Activated T-helper 1 cell treated with anti-CD3 and anti-CD28 coated beads, Interleukin-12 subunit alpha, Interleukin-12 subunit beta, Interleukin-2, Interleukin-4 antibody, amounts not matched to agents 30 ng/mL and 10 ng/mL and 1 ng/mL, durations not matched to agents 14 hours and 24 hours and 36 hours (primary cell): ENCODE measurements at regions not wholly inside any gene's neighbourhood (a gene's known extent, or its start where the extent isn't known, plus 50 kb on each side); places are given as distances from the start of the nearest gene placed in this dataset.

Source experiments
- DNase-seq: peaks from one replicate; pipeline ENCODE4 v3.0.0; 2021; ENCODE audit warnings: low spot score
- H3K27ac Mint-ChIP-seq: one replicate; pipeline ENCODE4 v1.8.0; 2021; ENCODE audit warnings: mild to moderate bottlenecking, mixed read lengths
- H3K27me3 Mint-ChIP-seq: one replicate; pipeline ENCODE4 v1.8.0; 2022; ENCODE audit warnings: mild to moderate bottlenecking, moderate library complexity, mixed read lengths; ENCODE audit not compliant: insufficient read depth
- H3K36me3 Mint-ChIP-seq: one replicate; pipeline ENCODE4 v1.8.0; 2021; ENCODE audit warnings: low read depth, mixed read lengths
- H3K4me1 Mint-ChIP-seq: one replicate; pipeline ENCODE4 v1.8.0; 2021; ENCODE audit warnings: low read depth, mixed read lengths
- H3K4me3 Mint-ChIP-seq: one replicate; pipeline ENCODE4 v1.8.0; 2021; ENCODE audit warnings: mild to moderate bottlenecking, moderate library complexity, mixed read lengths
- H3K9me3 Mint-ChIP-seq: one replicate; pipeline ENCODE4 v1.8.0; 2021; ENCODE audit warnings: mixed read lengths
- intact Hi-C: fragments of 100-400 bp; cut with micrococcal nuclease; formaldehyde crosslinking; loops from one replicate; pipeline ENCODE4 v1.15.1; 2024

DNA sequence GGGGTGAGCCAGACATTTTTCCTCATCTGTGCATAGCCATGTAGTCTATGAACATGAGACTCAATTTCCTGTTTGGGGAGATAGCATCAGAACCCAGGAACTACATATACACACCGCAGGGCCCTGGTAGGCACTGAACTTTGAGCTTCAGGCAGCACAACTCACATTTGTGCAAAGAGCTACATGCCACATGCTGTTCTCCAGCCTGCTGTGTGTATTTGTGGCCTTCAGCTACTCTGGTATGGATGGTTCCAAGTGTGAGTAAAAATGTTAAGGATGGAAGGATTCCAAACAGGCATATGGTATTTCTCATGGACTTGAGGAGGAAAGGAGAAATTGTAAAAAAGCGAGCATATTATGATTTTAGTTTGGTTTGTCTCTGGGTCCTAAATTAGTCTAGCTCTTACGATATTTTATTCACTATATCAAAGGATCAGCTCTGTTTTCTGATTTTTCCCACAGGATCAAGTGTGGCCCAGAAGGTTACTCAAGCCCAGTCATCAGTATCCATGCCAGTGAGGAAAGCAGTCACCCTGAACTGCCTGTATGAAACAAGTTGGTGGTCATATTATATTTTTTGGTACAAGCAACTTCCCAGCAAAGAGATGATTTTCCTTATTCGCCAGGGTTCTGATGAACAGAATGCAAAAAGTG lies 422.4 kb upstream of the OR4E1 start:
- no peak for DNase-seq
- Mint-ChIP-seq H3K4me3 (peak overlapping the region; percentile 75), H3K4me1 (peaks cover 47% of the 10 kb centered on the region), H3K9me3 (no peaks in the 10 kb centered on the region), H3K27me3 (no peaks in the 10 kb centered on the region), H3K36me3 (no peaks in the 10 kb centered on the region), H3K27ac (peak overlapping the region; percentile 88)
- intact Hi-C loops: loop anchor here (5.0 kb wide), 1 partner anchor 94 kb away; no protein-coding TSS in a partner anchor

DNA sequence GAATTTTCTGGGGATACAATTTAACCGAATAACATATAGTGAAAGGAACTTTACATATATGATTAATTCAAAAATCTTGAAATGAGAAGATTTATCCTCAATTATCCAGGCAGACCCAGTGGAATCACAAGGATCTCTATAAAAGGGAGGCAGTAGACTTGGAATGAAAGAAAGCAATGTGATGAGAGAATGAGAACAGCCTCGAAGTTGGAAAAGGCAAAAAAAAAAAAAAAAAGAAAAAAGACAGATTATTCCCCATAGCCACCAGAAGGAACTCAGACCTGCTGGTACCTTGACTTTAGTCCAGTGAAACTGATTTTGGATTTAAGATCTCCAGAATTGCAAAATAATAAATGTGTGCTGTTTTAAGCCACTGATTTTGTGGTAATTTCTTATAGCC lies 416.3 kb upstream of the OR4E1 start:
- Mint-ChIP-seq H3K4me1 (peaks cover 9% of the 10 kb centered on the region), H3K27me3 (no peaks in the 10 kb centered on the region), H3K9me3 (no peaks in the 10 kb centered on the region), H3K36me3 (no peaks in the 10 kb centered on the region), H3K4me3 (no peak overlapping the region), H3K27ac (no peak overlapping the region)
- no peak for DNase-seq
- intact Hi-C loops: no loop called here

DNA sequence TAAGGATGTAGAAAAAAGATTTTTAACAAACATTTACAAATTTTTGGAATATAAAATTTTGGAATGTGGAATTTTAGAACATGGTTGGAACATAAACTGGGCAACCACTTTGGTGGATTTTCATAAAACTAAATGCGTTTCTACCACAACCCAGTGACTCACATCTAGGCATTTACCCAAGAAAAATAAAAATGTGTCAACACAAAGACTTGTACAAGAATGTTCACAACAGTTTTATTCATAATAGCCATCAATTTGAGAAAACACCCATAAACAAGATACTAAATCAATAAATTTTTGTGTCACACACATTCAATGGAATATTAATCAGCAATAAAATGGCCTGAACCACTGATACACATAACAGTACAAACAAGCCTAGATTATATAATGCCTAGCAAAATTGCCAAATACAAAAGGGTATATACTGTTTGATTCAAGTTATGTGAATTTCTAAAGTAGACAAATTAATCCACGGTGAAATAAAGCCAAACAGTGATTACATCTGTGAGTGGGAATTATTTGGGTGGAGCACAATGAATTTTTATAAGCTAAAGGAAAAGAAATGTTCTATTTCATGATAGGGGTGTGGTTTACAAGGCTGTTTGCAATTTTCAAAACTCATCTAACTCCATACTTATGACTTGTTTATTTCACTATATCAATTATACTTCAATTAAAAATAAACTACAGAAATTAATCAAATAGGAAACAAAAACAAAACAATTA lies 415.2 kb upstream of the OR4E1 start:
- H3K4me1 Mint-ChIP-seq: peaks cover 14% of the 10 kb centered on the region
- no peak overlapping the region for H3K27ac Mint-ChIP-seq
- no peaks in the 10 kb centered on the region for H3K27me3 Mint-ChIP-seq
- intact Hi-C loops: no loop called here
- no peak overlapping the region for H3K4me3 Mint-ChIP-seq
- DNase-seq: no peak
- no peaks in the 10 kb centered on the region for H3K9me3 Mint-ChIP-seq
- H3K36me3 Mint-ChIP-seq: no peaks in the 10 kb centered on the region

DNA sequence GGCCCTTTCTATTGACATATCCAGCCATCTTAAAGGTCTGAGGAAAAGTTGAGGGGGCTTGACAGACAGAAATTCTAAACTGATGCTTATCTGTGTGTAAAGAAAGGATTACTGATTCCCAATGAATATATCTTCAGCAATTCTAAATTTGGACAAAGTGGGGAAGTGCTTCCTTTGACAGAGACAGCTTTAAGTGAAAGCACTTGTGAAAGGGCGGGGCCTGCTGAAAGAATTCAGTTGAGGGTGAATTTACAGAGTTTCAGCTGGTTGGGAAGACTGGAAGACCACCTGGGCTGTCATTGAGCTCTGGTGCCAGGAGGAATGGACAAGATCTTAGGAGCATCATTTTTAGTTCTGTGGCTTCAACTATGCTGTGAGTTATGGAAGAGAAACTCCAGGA lies 412.5 kb upstream of the OR4E1 start:
- Mint-ChIP-seq H3K27me3 (no peaks in the 10 kb centered on the region), H3K27ac (peak overlapping the region; percentile 63), H3K4me1 (peaks cover 18% of the 10 kb centered on the region), H3K9me3 (no peaks in the 10 kb centered on the region), H3K4me3 (peak overlapping the region; percentile 64), H3K36me3 (no peaks in the 10 kb centered on the region)
- DNase-seq: no peak
- intact Hi-C loops: no loop called here

DNA sequence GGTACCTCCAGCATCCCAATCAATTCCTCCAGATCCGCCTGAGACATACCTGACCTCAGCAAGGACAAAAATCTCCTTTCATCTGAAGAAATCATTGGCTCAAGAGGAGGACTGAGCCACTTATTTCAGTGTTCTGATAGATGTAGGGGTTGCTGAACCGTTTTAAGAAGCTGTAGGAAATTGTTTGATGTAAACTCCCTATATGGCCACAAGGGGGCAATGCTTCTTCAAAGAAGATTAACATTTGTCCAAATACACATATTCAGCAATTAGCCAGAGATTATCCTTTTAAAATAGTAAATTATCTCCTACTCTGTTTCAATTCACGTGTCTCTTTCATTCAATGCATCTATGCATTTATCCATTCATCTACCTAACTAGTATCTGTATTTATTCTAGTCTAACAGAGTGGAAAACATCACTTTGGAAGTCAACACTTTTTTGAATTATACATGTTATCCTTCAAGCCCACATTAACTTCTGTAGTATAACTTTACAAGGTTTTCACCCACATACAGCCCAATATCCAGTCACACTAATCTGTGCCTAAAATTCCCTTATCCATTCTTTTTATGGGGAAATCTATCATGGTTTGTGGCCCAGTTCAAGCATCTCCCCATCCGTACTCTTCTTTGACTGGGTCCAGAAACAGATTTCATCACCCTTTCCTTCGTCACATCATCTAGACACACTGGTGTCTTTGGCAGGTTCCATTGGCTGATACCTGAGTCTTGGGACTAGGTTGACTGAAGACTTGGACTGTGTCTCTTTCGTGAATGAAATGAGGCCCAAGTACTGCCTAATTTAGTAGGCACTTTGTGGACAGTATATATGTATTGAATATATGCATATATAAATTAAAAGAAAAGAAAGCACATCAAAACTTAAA lies 411.0 kb upstream of the OR4E1 start:
- Mint-ChIP-seq H3K27me3 (no peaks in the 10 kb centered on the region), H3K9me3 (no peaks in the 10 kb centered on the region), H3K36me3 (no peaks in the 10 kb centered on the region), H3K27ac (peak overlapping the region; percentile 18), H3K4me1 (peaks cover 20% of the 10 kb centered on the region), H3K4me3 (peak overlapping the region; percentile 53)
- no peak for DNase-seq
- intact Hi-C loops: loop anchor here (1.0 to 2.0 kb wide), 4 partner anchors 14 to 82 kb away; no protein-coding TSS in a partner anchor

DNA sequence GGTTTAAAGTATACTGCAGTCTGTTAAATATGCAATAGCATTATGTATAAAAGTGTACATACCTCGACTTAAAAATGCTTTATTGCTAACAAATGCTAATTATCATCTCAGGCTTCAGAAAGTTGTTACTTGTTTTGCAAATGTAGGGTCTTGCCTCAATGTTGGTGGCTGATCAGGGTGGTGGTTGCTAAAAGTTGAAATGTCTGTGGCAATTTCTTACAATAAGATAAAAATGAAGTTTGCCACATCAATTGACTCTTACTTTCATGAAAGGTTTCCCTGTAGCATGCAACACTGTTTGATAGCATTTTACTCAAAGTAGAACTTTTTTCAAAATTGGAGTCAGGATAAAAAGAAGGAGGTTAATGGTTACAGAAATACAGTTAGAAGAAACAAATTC lies 407.7 kb upstream of the OR4E1 start:
- H3K4me1 Mint-ChIP-seq: peaks cover 15% of the 10 kb centered on the region
- H3K9me3 Mint-ChIP-seq: no peaks in the 10 kb centered on the region
- intact Hi-C loops: no loop called here
- H3K27me3 Mint-ChIP-seq: no peaks in the 10 kb centered on the region
- H3K27ac Mint-ChIP-seq: no peak overlapping the region
- H3K36me3 Mint-ChIP-seq: no peaks in the 10 kb centered on the region
- H3K4me3 Mint-ChIP-seq: no peak overlapping the region
- DNase-seq: no peak

DNA sequence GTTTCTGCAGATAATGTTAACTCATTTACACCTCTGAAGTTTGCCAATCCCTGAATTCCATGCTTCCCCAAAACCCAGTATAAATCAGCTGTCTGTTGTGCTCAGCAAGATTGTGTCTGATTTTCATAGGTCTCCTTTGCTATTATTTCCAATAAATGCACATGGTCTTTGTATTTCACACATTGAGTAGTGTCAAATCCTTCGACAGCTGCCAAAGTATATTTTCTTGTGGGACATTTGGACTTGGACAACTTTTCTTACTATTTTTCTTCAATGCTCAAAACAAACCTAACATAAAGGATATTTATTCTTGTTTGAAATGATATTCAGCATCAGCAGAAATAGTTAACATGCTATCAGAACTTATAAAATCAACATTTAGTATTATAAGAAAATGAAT lies 406.1 kb upstream of the OR4E1 start:
- intact Hi-C loops: no loop called here
- DNase-seq: no peak
- H3K9me3 Mint-ChIP-seq: no peaks in the 10 kb centered on the region
- H3K27me3 Mint-ChIP-seq: no peaks in the 10 kb centered on the region
- H3K4me3 Mint-ChIP-seq: no peak overlapping the region
- H3K4me1 Mint-ChIP-seq: peaks cover 11% of the 10 kb centered on the region
- H3K27ac Mint-ChIP-seq: no peak overlapping the region
- no peaks in the 10 kb centered on the region for H3K36me3 Mint-ChIP-seq

DNA sequence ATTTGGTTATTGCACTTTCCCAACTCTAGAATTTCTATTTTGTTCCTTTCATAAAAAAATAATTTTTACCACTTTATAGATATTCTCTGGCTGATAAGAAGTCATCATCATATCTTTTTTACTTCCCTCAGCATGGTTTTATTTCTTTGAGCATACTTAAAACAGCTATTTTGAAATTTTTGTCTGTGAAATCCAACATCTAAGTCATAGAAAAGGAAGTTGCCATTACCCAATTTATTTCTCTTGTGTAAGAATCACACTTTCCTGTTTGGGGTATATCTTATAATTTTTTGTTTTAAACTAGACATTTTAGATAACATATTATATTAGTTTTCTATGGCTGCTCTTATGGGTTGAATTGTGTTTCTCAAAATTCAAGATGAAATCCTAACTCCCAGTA lies 400.2 kb upstream of the OR4E1 start:
- Mint-ChIP-seq H3K27ac (no peak overlapping the region), H3K9me3 (no peaks in the 10 kb centered on the region), H3K4me3 (no peak overlapping the region), H3K27me3 (no peaks in the 10 kb centered on the region), H3K36me3 (no peaks in the 10 kb centered on the region), H3K4me1 (peaks cover 36% of the 10 kb centered on the region)
- intact Hi-C loops: no loop called here
- no peak for DNase-seq

DNA sequence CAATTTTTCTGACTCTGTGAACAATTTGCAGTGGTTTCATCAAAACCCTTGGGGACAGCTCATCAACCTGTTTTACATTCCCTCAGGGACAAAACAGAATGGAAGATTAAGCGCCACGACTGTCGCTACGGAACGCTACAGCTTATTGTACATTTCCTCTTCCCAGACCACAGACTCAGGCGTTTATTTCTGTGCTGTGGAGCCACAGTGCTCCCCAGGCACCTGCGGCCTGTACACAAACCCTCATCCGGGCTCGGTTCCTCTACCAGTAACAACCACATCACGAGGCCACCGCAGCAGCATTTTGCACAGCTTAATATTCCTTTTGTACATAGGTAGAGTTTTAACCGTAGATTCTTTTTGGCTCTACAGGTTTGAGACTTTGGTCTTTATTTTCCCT lies 397.4 kb upstream of the OR4E1 start:
- peaks cover 46% of the 10 kb centered on the region for H3K4me1 Mint-ChIP-seq
- H3K27me3 Mint-ChIP-seq: no peaks in the 10 kb centered on the region
- H3K36me3 Mint-ChIP-seq: no peaks in the 10 kb centered on the region
- peak overlapping the region; percentile 90 for H3K4me3 Mint-ChIP-seq
- intact Hi-C loops: loop anchor here (2.0 kb wide), 2 partner anchors 14 to 24 kb away; no protein-coding TSS in a partner anchor
- H3K27ac Mint-ChIP-seq: peak overlapping the region; percentile 90
- DNase-seq: peak; percentile 49
- no peaks in the 10 kb centered on the region for H3K9me3 Mint-ChIP-seq

DNA sequence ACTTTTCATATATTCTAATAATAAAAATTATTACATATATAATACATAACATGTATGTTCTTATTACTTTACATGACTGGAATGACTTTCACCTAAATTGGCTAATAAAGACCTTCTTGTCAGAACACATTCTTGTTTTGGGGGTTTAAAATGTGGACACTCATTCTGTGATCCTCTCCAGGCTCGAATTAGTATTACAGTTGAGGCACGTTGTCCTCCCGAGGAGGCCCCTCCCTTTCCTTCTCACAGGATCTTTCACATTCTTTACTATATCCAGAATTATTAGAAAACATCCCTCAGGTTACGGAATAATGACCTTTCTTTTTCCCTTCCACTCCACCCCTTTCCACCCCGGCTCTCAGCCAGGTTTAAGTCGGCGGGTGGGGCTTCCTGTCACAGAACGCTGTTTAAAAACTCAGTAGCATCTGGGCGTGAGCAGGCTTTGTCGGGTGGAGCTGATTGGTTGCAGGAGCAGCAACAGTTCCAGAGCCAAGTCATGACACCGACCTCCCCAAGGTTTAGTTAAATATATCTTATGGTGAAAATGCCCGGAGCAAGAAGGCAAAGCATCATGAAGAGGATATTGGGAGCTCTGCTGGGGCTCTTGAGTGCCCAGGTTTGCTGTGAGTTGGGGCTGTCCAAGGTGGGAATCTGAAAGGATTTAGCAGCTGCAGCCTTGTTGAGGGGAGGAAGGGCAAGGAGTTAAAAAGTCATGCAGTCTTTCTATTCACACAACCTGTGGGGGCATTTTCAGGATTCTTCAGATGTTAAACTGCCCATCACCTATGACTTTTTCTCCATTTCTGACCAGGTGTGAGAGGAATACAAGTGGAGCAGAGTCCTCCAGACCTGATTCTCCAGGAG lies 396.7 kb upstream of the OR4E1 start:
- no peaks in the 10 kb centered on the region for H3K9me3 Mint-ChIP-seq
- H3K27me3 Mint-ChIP-seq: no peaks in the 10 kb centered on the region
- DNase-seq: peak; percentile 41
- peak overlapping the region; percentile 90 for H3K27ac Mint-ChIP-seq
- intact Hi-C loops: loop anchor here (2.0 kb wide), 2 partner anchors 14 to 24 kb away; no protein-coding TSS in a partner anchor
- H3K36me3 Mint-ChIP-seq: no peaks in the 10 kb centered on the region
- H3K4me3 Mint-ChIP-seq: peak overlapping the region; percentile 90
- peaks cover 53% of the 10 kb centered on the region for H3K4me1 Mint-ChIP-seq

DNA sequence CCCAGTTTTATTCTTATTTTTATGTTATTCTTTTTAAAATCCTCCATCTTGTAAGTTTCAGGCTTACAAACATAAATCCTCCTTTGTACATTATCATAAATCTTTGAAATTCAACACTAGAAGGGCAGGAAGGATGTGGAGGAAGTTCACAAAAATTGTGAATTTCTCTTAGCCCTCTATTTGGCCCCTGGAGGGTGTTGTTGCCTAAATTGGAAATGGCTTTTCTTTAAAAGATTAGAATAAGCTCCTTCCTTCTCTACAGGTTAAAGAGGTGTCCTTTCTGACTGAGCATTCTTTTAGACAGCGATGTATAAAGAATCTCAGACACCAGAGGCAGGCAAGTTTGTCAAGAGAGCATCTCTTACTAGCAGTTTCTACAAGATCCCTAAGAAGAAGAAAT lies 391.7 kb upstream of the OR4E1 start:
- DNase-seq: no peak
- Mint-ChIP-seq H3K27ac (no peak overlapping the region), H3K36me3 (no peaks in the 10 kb centered on the region), H3K27me3 (no peaks in the 10 kb centered on the region), H3K4me1 (peaks cover 36% of the 10 kb centered on the region), H3K4me3 (no peak overlapping the region), H3K9me3 (no peaks in the 10 kb centered on the region)
- intact Hi-C loops: no loop called here

DNA sequence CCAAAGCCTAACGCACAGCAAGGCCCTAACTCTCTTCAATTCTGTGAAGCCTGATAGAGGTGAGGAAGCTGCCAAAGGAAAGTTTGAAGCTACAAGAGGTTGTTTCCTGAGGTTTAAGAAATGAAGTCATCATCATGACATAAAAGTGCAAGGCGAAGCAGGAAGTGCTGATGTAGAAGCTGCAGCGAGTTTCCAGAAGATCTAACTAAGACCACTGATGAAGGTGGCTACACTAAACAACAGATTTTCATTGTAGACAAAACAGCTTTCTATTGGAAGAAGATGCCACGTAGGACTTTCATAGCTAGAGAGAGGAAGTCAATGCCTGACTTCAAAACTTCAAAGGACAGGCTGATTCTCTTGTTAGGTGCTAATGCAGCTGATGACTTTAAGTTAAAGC lies 385.6 kb upstream of the OR4E1 start:
- intact Hi-C loops: no loop called here
- H3K27me3 Mint-ChIP-seq: no peaks in the 10 kb centered on the region
- peaks cover 9% of the 10 kb centered on the region for H3K4me1 Mint-ChIP-seq
- DNase-seq: no peak
- H3K9me3 Mint-ChIP-seq: peaks cover 13% of the 10 kb centered on the region
- peaks cover 2% of the 10 kb centered on the region for H3K36me3 Mint-ChIP-seq
- no peak overlapping the region for H3K27ac Mint-ChIP-seq
- H3K4me3 Mint-ChIP-seq: no peak overlapping the region
